ENCODE measurements at regions not wholly inside any gene's neighbourhood (a gene's known extent, or its start where the extent isn't known, plus 50 kb on each side); places are given as distances from the start of the nearest gene placed in this dataset.

GRCh38 chr22:22811016-22812009, 76.3 kb upstream of the IGLL5 start (continued):
- TF ChIP-seq KIAA2018 (CRISPR knock-in tag; IDR thresholded peaks at IDR 0.05; ENCODE audit: borderline replicate concordance) (no peak), ZNF33B (CRISPR knock-in tag; IDR thresholded peaks at IDR 0.05) (no peak), ZNF234 (CRISPR knock-in tag; conservative IDR thresholded peaks at IDR 0.05) (no peak), ZNF841 (CRISPR knock-in tag; IDR thresholded peaks at IDR 0.05; ENCODE audit: borderline replicate concordance) (no peak), KLF12 (CRISPR knock-in tag; IDR thresholded peaks at IDR 0.05; ENCODE audit: borderline replicate concordance) (no peak)

Measured in HepG2 (cell line).